ENCODE measurements at regions not wholly inside any gene's neighbourhood (a gene's known extent, or its start where the extent isn't known, plus 50 kb on each side); places are given as distances from the start of the nearest gene placed in this dataset.
A peak's percentile ranks its signal among the peaks of the same experiment; 100 is the strongest.
"Not testable (repeated sequence)": the region's sequence is repeated elsewhere in the genome, so short reads cannot be mapped to it uniquely, and the experiment has no call there.

GRCh38 chr14:106166232-106166631 is 639.8 kb downstream of the TMEM121 start:
- Histone ChIP-seq H3K4me3 (replicated peaks; ENCODE audit: insufficient read depth, low read length) (no peak overlapping the region), H3K27ac (replicated peaks) (no peak overlapping the region), H3K27me3 (ENCODE audit: insufficient read depth, poor library complexity, severe bottlenecking) (no peaks in the 10 kb centered on the region)
- peak in 1 of 2 experiments; percentile 1 for DNase-seq (ENCODE audit: low read depth in 1 of 2, low spot score in 1 of 2)
- TF ChIP-seq SPI1 (IDR thresholded peaks at IDR 0.05; ENCODE audit: borderline replicate concordance, low read depth) = no peak
- TF ChIP-seq POLR2AphosphoS5 (IDR thresholded peaks at IDR 0.05; ENCODE audit: low read depth) = no peak
- no peak for TF ChIP-seq REST (IDR thresholded peaks at IDR 0.05; ENCODE audit: insufficient replicate concordance, low read depth)
- TF ChIP-seq GABPA (IDR thresholded peaks at IDR 0.05; ENCODE audit: low read depth) = no peak
- no peak for TF ChIP-seq CTCF (IDR thresholded peaks at IDR 0.05; ENCODE audit: insufficient read depth, low read length)

- Histone ChIP-seq H3K27me3 (ENCODE audit: insufficient read depth, poor library complexity, severe bottlenecking) (no peaks in the 10 kb centered on the region), H3K27ac (replicated peaks) (no peak overlapping the region), H3K4me3 (replicated peaks; ENCODE audit: insufficient read depth, low read length) (no peak overlapping the region)
- DNase-seq (ENCODE audit: low read depth in 1 of 2, low spot score in 1 of 2) = peak in 1 of 2 experiments; percentile 2
- TF ChIP-seq SPI1 (IDR thresholded peaks at IDR 0.05; ENCODE audit: borderline replicate concordance, low read depth) (no peak), GABPA (IDR thresholded peaks at IDR 0.05; ENCODE audit: low read depth) (no peak), CTCF (IDR thresholded peaks at IDR 0.05; ENCODE audit: insufficient read depth, low read length) (no peak), REST (IDR thresholded peaks at IDR 0.05; ENCODE audit: insufficient replicate concordance, low read depth) (no peak), POLR2AphosphoS5 (IDR thresholded peaks at IDR 0.05; ENCODE audit: low read depth) (no peak)
These were observed 640.3 kb downstream of the TMEM121 start for GRCh38 chr14:106166650-106167204.

- DNase-seq (ENCODE audit: low read depth in 1 of 2, low spot score in 1 of 2) = peak in 1 of 2 experiments; percentile 49
- not testable (repeated sequence) for H3K27ac ChIP-seq (replicated peaks); H3K27me3 ChIP-seq (ENCODE audit: insufficient read depth, poor library complexity, severe bottlenecking); H3K4me3 ChIP-seq (replicated peaks; ENCODE audit: insufficient read depth, low read length)
- peak; percentile 13 for TF ChIP-seq CTCF (IDR thresholded peaks at IDR 0.05; ENCODE audit: insufficient read depth, low read length)
These were observed 643.8 kb downstream of the TMEM121 start for GRCh38 chr14:106170163-106170658.

- DNase-seq (ENCODE audit: low read depth in 1 of 2, low spot score in 1 of 2) = no peak
- no peak for TF ChIP-seq POLR2AphosphoS5 (IDR thresholded peaks at IDR 0.05; ENCODE audit: low read depth)
- TF ChIP-seq REST (IDR thresholded peaks at IDR 0.05; ENCODE audit: insufficient replicate concordance, low read depth) = no peak
- no peak for TF ChIP-seq CTCF (IDR thresholded peaks at IDR 0.05; ENCODE audit: insufficient read depth, low read length)
- no peak for TF ChIP-seq GABPA (IDR thresholded peaks at IDR 0.05; ENCODE audit: low read depth)
- no peak for TF ChIP-seq SPI1 (IDR thresholded peaks at IDR 0.05; ENCODE audit: borderline replicate concordance, low read depth)
- no peak overlapping the region for H3K4me3 ChIP-seq (replicated peaks; ENCODE audit: insufficient read depth, low read length)
- H3K27ac ChIP-seq (replicated peaks) = no peak overlapping the region
- no peaks in the 10 kb centered on the region for H3K27me3 ChIP-seq (ENCODE audit: insufficient read depth, poor library complexity, severe bottlenecking)
These were observed 647.8 kb downstream of the TMEM121 start for GRCh38 chr14:106174206-106174605.
